IPS-20b (cell line): ENCODE measurements at regions not wholly inside any gene's neighbourhood (a gene's known extent, or its start where the extent isn't known, plus 50 kb on each side); places are given as distances from the start of the nearest gene placed in this dataset.

ENCODE experiments used
- H3K27ac ChIP-seq: one replicate; pipeline ENCODE4 v1.5.1; 2013; ENCODE audit warnings: low read length
- H3K27me3 ChIP-seq: 2 replicates; pipeline ENCODE4 v1.6.1; 2013; ENCODE audit warnings: mild to moderate bottlenecking, low read length, inconsistent platforms; ENCODE audit not compliant: insufficient read depth
- H3K36me3 ChIP-seq: 2 replicates; pipeline ENCODE4 v1.6.1; 2013; ENCODE audit warnings: low read depth, mild to moderate bottlenecking, inconsistent platforms, low read length, moderate library complexity; ENCODE audit not compliant: insufficient read depth
- H3K4me1 ChIP-seq: 2 replicates; pipeline ENCODE4 v1.6.1; 2013; ENCODE audit warnings: mild to moderate bottlenecking, control low read depth, inconsistent platforms, low read length, moderate library complexity; ENCODE audit not compliant: insufficient read depth
- H3K4me3 ChIP-seq: 2 replicates; pipeline ENCODE4 v1.5.1; 2013; ENCODE audit warnings: mild to moderate bottlenecking, low read length, inconsistent platforms
- H3K9ac ChIP-seq: 2 replicates; pipeline ENCODE4 v1.6.1; 2013; ENCODE audit warnings: low read depth, mild to moderate bottlenecking, inconsistent platforms, low read length, moderate library complexity
- H3K9me3 ChIP-seq: 2 replicates; pipeline ENCODE4 v1.6.1; 2013; ENCODE audit warnings: mild to moderate bottlenecking, low read depth, low read length, inconsistent platforms; ENCODE audit not compliant: insufficient read depth

GRCh38 chr12:58435647-58436046 is 484.7 kb downstream of the LRIG3 start:
- H3K4me1 ChIP-seq, result 0 out of 2 replicates have a peak, but pooled peaks cover 3% of the 10 kb centered on the region
- no peak overlapping the region for H3K4me3 ChIP-seq
- no peaks in the 10 kb centered on the region for H3K36me3 ChIP-seq
- no peak overlapping the region for H3K9ac ChIP-seq
- no peak overlapping the region for H3K27ac ChIP-seq
- H3K27me3 ChIP-seq, result no peaks in the 10 kb centered on the region
- no peaks in the 10 kb centered on the region for H3K9me3 ChIP-seq

GRCh38 chr12:58441483-58441882 is 478.8 kb downstream of the LRIG3 start:
- H3K9me3 ChIP-seq, result no peaks in the 10 kb centered on the region
- H3K9ac ChIP-seq, result no peak overlapping the region
- no peaks in the 10 kb centered on the region for H3K36me3 ChIP-seq
- H3K27me3 ChIP-seq, result no peaks in the 10 kb centered on the region
- 0 out of 2 replicates have a peak, but pooled peaks cover 3% of the 10 kb centered on the region for H3K4me1 ChIP-seq
- H3K4me3 ChIP-seq, result no peak overlapping the region
- H3K27ac ChIP-seq, result no peak overlapping the region

DNA sequence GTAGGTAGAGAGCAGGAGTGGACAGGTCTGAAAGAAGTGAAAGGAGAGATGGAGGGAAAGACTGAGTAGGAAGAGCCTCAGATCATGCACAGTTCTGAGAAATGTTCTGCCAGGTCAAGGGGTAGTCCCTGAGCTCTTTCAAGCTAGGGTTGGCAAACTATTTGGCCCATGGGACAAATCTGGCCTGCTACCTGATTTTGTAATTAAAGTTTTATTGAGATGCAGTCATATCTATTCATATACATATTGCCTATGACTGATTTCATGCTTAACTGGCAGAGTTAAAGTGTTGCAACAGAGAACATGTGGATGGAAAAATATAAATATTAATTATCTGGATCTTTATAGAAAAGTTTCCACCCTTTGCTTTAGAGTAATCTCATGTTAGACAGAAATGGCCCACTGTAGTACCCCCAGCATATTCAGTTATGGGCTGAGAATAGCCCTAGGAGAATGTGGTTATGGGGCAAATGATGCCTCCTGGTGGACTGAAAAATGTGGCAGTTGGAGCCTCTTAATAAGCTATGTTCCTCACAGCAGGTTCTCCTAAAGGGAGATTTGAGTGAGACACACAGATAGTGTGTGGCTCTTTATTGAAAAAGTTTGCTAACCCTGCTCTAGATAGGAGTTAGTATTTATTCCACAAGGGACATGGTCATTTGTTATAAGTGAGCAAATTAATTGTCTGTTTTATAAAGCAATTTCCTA is 476.9 kb downstream of the LRIG3 start:
- no peak overlapping the region for H3K9ac ChIP-seq
- H3K4me3 ChIP-seq, result no peak overlapping the region
- H3K27ac ChIP-seq, result no peak overlapping the region
- H3K27me3 ChIP-seq, result no peaks in the 10 kb centered on the region
- H3K9me3 ChIP-seq, result no peaks in the 10 kb centered on the region
- 0 out of 2 replicates have a peak, but pooled peaks cover 3% of the 10 kb centered on the region for H3K4me1 ChIP-seq
- H3K36me3 ChIP-seq, result no peaks in the 10 kb centered on the region

GRCh38 chr12:58443981-58444371 is 476.3 kb downstream of the LRIG3 start:
- Histone ChIP-seq H3K27ac (no peak overlapping the region), H3K9me3 (no peaks in the 10 kb centered on the region), H3K9ac (no peak overlapping the region), H3K4me3 (no peak overlapping the region), H3K4me1 (0 out of 2 replicates have a peak, but pooled peaks cover 3% of the 10 kb centered on the region), H3K27me3 (no peaks in the 10 kb centered on the region), H3K36me3 (no peaks in the 10 kb centered on the region)

- H3K27me3 ChIP-seq, result no peaks in the 10 kb centered on the region
- no peak overlapping the region for H3K27ac ChIP-seq
- peaks cover 19% of the 10 kb centered on the region; the same call in 1 of the 2 replicates for H3K4me1 ChIP-seq
- no peak overlapping the region for H3K9ac ChIP-seq
- H3K36me3 ChIP-seq, result no peaks in the 10 kb centered on the region
- H3K4me3 ChIP-seq, result no peak overlapping the region
- no peaks in the 10 kb centered on the region for H3K9me3 ChIP-seq
These were observed 469.3 kb downstream of the LRIG3 start for GRCh38 chr12:58450868-58451482.

DNA sequence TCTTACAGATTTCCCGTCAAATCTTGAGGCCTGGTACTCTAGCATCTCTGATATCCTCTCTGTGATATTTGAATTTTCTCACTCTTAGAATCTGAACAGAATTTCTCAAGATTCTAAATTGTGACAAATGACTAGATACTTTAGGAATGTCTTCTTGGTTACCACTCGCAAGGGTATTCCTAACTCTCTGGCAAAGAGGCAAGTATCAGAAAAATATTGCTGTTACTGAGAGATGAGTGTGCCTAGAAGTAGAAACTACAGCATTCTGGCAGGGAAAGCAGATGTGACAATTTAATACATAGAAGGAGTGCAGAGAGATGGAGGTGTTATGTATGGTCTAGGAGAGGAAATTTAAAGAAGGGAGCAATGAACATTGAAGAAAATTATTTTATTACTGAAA is 467.8 kb downstream of the LRIG3 start:
- Histone ChIP-seq H3K27ac (no peak overlapping the region), H3K4me3 (no peak overlapping the region), H3K27me3 (no peaks in the 10 kb centered on the region)

DNA sequence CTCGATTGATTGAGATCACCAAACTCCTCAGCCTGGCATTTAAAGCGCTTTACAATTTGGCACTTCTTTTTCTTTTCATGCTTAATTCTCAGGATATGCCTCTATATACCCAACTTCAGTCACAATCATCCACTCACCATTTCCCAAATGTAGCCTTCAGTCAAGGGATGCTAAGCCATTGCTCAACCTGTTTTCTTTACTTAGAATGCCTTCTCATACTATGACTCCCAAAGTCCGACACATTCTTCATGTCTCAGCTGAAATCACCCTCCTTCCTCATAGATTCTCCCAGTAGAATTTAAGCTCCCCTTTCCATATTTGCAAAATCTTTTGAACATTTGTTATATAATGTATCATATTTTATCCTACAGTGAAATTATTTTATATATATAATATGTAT is 467.0 kb downstream of the LRIG3 start:
- no peaks in the 10 kb centered on the region for H3K36me3 ChIP-seq
- H3K27me3 ChIP-seq, result no peaks in the 10 kb centered on the region
- no peak overlapping the region for H3K27ac ChIP-seq
- no peak overlapping the region for H3K4me3 ChIP-seq
- no peak overlapping the region for H3K9ac ChIP-seq
- H3K4me1 ChIP-seq, result peaks cover 19% of the 10 kb centered on the region; the same call in 1 of the 2 replicates
- H3K9me3 ChIP-seq, result no peaks in the 10 kb centered on the region

More for the DNA sequence above, 467.8 kb downstream of the LRIG3 start:
- no peaks in the 10 kb centered on the region for H3K36me3 ChIP-seq
- peaks cover 19% of the 10 kb centered on the region; the same call in 1 of the 2 replicates for H3K4me1 ChIP-seq
- no peak overlapping the region for H3K9ac ChIP-seq
- no peaks in the 10 kb centered on the region for H3K9me3 ChIP-seq

DNA sequence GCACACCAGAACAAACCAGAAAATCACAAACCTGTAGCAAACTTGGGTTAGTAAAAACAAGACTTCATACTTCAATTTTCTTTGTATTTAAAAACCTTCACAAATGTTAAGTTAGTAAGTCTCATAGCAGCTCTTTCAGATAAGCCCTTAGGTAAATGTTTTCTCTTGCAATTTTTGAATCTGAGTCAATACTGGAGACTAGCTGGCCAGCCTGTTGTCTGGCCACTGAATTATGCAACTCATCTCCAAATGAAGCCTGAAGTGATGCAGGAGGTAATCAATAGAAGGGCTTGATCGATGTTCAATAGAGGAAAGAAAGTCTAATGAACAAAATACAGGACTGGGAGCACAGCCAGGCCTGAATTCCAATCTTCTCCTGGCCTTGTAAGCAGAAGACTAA is 465.2 kb downstream of the LRIG3 start:
- Histone ChIP-seq H3K4me1 (peaks cover 11% of the 10 kb centered on the region; the same call in 1 of the 2 replicates), H3K36me3 (no peaks in the 10 kb centered on the region), H3K4me3 (no peak overlapping the region)

DNA sequence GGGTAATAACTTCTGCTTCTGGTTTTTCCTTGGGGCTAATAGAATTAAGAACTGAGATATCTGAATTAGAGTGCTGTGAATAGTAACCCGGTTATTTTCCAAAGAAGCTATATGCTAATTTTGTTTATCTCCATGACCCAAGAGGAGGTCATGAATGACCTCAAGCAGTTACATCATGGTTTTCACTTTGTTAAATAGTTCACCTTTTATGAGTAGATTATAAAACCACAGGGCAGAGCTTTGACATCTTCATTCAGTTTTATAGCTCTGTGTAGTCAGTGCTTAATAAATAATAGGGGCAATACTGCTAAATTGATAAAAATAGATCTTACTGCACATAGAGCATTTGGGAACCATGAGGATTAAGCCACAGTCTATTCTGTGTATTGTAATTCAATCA is 462.2 kb downstream of the LRIG3 start:
- Histone ChIP-seq H3K9me3 (no peaks in the 10 kb centered on the region), H3K27me3 (no peaks in the 10 kb centered on the region), H3K4me1 (no peaks in the 10 kb centered on the region), H3K4me3 (no peak overlapping the region), H3K36me3 (no peaks in the 10 kb centered on the region), H3K27ac (no peak overlapping the region), H3K9ac (no peak overlapping the region)

More for the DNA sequence above, 465.2 kb downstream of the LRIG3 start:
- H3K27ac ChIP-seq, result no peak overlapping the region
- H3K9ac ChIP-seq, result no peak overlapping the region
- no peaks in the 10 kb centered on the region for H3K9me3 ChIP-seq
- no peaks in the 10 kb centered on the region for H3K27me3 ChIP-seq

DNA sequence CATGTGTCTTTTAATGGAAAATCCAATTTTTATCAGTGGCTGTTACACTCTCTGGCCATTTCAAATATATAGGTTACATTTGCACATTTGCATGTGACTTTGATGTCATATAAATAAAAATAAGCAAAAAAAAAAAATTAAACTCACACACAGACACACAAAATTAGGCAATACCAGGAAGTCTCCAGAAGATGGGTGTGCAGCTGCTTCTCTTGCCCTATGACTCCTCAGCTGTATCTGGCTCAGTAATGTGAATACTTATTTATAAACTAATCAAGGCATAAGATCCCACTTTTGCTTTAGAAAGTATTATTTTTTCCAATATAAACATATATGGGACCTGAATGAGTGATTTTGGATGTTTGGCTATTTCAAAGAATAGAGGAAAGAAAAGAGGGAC is 461.1 kb downstream of the LRIG3 start:
- H3K4me3 ChIP-seq, result no peak overlapping the region

GRCh38 chr12:58463051-58463450 is 457.3 kb downstream of the LRIG3 start:
- Histone ChIP-seq H3K9ac (no peak overlapping the region), H3K27ac (no peak overlapping the region), H3K4me1 (no peaks in the 10 kb centered on the region), H3K4me3 (no peak overlapping the region), H3K36me3 (no peaks in the 10 kb centered on the region), H3K27me3 (no peaks in the 10 kb centered on the region), H3K9me3 (peaks cover 6% of the 10 kb centered on the region)

More for the DNA sequence above, 461.1 kb downstream of the LRIG3 start:
- no peak overlapping the region for H3K27ac ChIP-seq
- H3K36me3 ChIP-seq, result no peaks in the 10 kb centered on the region
- H3K9ac ChIP-seq, result no peak overlapping the region
- no peaks in the 10 kb centered on the region for H3K4me1 ChIP-seq
- H3K9me3 ChIP-seq, result no peaks in the 10 kb centered on the region
- H3K27me3 ChIP-seq, result no peaks in the 10 kb centered on the region

DNA sequence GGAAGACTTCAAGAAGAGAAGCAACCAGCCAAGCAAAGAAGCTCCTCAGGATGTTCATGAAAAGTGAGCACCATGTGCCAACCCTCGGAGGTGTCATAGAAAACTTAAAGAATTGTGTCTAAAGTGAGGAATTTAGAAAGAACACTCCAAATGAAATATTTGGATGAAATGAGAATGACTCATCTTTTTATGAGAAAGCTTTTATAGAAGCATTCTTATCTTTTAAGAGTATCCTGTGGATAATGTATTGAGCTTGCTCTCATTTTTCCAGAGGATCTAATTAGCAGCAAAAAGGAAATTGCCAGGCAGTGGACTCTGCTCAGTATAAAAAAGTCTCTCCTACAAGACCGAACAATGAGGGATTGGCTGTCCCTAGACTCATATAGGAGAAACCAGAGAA is 454.9 kb downstream of the LRIG3 start:
- Histone ChIP-seq H3K4me3 (no peak overlapping the region), H3K36me3 (no peaks in the 10 kb centered on the region), H3K27me3 (no peaks in the 10 kb centered on the region), H3K27ac (no peak overlapping the region), H3K9ac (no peak overlapping the region), H3K9me3 (peaks cover 6% of the 10 kb centered on the region), H3K4me1 (no peaks in the 10 kb centered on the region)
